Stimulated activated CD8-positive, alpha-beta memory T cell treated with anti-CD3 and anti-CD28 coated beads, Interleukin-2, amount 100 ng/mL, for 48 hours (primary cell): ENCODE measurements at regions not wholly inside any gene's neighbourhood (a gene's known extent, or its start where the extent isn't known, plus 50 kb on each side); places are given as distances from the start of the nearest gene placed in this dataset.

Experiments
- DNase-seq, 2 donors: peaks; one replicate each; pipeline ENCODE4 v3.0.0-alpha.2; 2020; ENCODE audit warnings: low read depth in 2 of 2

- no peak for DNase-seq
These were observed 147.5 kb upstream of the RBFOX1 start for GRCh38 chr16:7185165-7185564.

GRCh38 chr16:7183768-7184167, 148.9 kb upstream of the RBFOX1 start:
- no peak for DNase-seq

GRCh38 chr16:7182510-7183109, 150.0 kb upstream of the RBFOX1 start:
- DNase-seq = no peak

- DNase-seq = no peak
These were observed 154.8 kb upstream of the RBFOX1 start for GRCh38 chr16:7177875-7178274.

GRCh38 chr16:7171151-7171550, 161.5 kb upstream of the RBFOX1 start:
- DNase-seq = no peak

GRCh38 chr16:7167626-7168025, 165.0 kb upstream of the RBFOX1 start:
- no peak for DNase-seq

GRCh38 chr16:7161891-7162290, 170.8 kb upstream of the RBFOX1 start:
- no peak for DNase-seq

- no peak for DNase-seq
These were observed 172.6 kb upstream of the RBFOX1 start for GRCh38 chr16:7160093-7160492.

GRCh38 chr16:7158481-7158880, 174.2 kb upstream of the RBFOX1 start:
- DNase-seq = no peak

- no peak for DNase-seq
These were observed 182.4 kb upstream of the RBFOX1 start for GRCh38 chr16:7150230-7150629.

GRCh38 chr16:7148606-7149005, 184.0 kb upstream of the RBFOX1 start:
- DNase-seq = no peak

GRCh38 chr16:7140899-7141298, 191.7 kb upstream of the RBFOX1 start:
- no peak for DNase-seq

- no peak for DNase-seq
These were observed 194.9 kb upstream of the RBFOX1 start for GRCh38 chr16:7137560-7138330.

GRCh38 chr16:7132465-7132864, 200.2 kb upstream of the RBFOX1 start:
- no peak for DNase-seq

GRCh38 chr16:7124701-7125100, 207.9 kb upstream of the RBFOX1 start:
- DNase-seq = no peak

- no peak for DNase-seq
These were observed 208.4 kb upstream of the RBFOX1 start for GRCh38 chr16:7124242-7124641.

- DNase-seq = no peak
These were observed 215.9 kb upstream of the RBFOX1 start for GRCh38 chr16:7116734-7117133.

GRCh38 chr16:7115898-7116297, 216.7 kb upstream of the RBFOX1 start:
- no peak for DNase-seq

- no peak for DNase-seq
These were observed 218.7 kb upstream of the RBFOX1 start for GRCh38 chr16:7113949-7114348.

- no peak for DNase-seq
These were observed 219.2 kb upstream of the RBFOX1 start for GRCh38 chr16:7113395-7113794.

GRCh38 chr16:7111265-7111664, 221.4 kb upstream of the RBFOX1 start:
- DNase-seq = no peak

- no peak for DNase-seq
These were observed 225.2 kb upstream of the RBFOX1 start for GRCh38 chr16:7107436-7107835.

- DNase-seq = no peak
These were observed 229.6 kb upstream of the RBFOX1 start for GRCh38 chr16:7103056-7103455.

GRCh38 chr16:7101054-7101453, 231.6 kb upstream of the RBFOX1 start:
- no peak for DNase-seq
